NCI-H1417 treated with DMSO at 0.1 percent for 48 hours (cell line): ENCODE measurements at regions not wholly inside any gene's neighbourhood (a gene's known extent, or its start where the extent isn't known, plus 50 kb on each side); places are given as distances from the start of the nearest gene placed in this dataset.
"Not testable (repeated sequence)": the region's sequence is repeated elsewhere in the genome, so short reads cannot be mapped to it uniquely, and the experiment has no call there.

Experiments used
- DNase-seq: peaks from one replicate; lab custom pipeline; 2025; lab: John Stamatoyannopoulos, UW

- DNase-seq, result not testable (repeated sequence)
These were observed 56.1 kb upstream of the FRG2C start for GRCh38 chr3:75607996-75608395.

- not testable (repeated sequence) for DNase-seq
These were observed 54.5 kb upstream of the FRG2C start for GRCh38 chr3:75609598-75609997.

- no peak for DNase-seq
These were observed 53.4 kb upstream of the FRG2C start for GRCh38 chr3:75610773-75611172.

GRCh38 chr3:75611724-75612460 is 52.2 kb upstream of the FRG2C start:
- DNase-seq, result not testable (repeated sequence)
